Upper lobe of left lung (tissue), 4 donors: ENCODE measurements at regions not wholly inside any gene's neighbourhood (a gene's known extent, or its start where the extent isn't known, plus 50 kb on each side); places are given as distances from the start of the nearest gene placed in this dataset.
"Not testable (repeated sequence)": the region's sequence is repeated elsewhere in the genome, so short reads cannot be mapped to it uniquely, and the experiment has no call there.

Experiments
- EP300 ChIP-seq, 4 donors: sonication (generic); formaldehyde crosslinking; IDR thresholded peaks; one replicate each; pipeline ENCODE4 v1.5.1; 2017; ENCODE audit warnings: antibody characterized with exemption in 4 of 4, control low read depth in 2 of 4
- POLR2A ChIP-seq, 4 donors: fragments of 450-650 bp; IDR thresholded peaks; one replicate each; pipeline ENCODE4 v1.5.1; 2016 to 2017; ENCODE audit warnings: antibody characterized with exemption in 4 of 4, mild to moderate bottlenecking in 2 of 4
- POLR2AphosphoS5 ChIP-seq, 2 donors: sonication (generic); formaldehyde crosslinking; IDR thresholded peaks; one replicate each; pipeline ENCODE4 v1.5.1; 2017; ENCODE audit warnings: antibody characterized with exemption in 2 of 2
- TF ChIP-seq, protein P1 (sequence below), 6 experiments: fragments of 450-650 bp in 4 of 6; fragments of 200-600 bp in 2 of 6; sonication (generic) in 2 of 6; IDR thresholded peaks; one replicate each; pipeline ENCODE4 v1.5.1; 2016 to 2019; ENCODE audit warnings: antibody characterized with exemption in 6 of 6

DNA sequence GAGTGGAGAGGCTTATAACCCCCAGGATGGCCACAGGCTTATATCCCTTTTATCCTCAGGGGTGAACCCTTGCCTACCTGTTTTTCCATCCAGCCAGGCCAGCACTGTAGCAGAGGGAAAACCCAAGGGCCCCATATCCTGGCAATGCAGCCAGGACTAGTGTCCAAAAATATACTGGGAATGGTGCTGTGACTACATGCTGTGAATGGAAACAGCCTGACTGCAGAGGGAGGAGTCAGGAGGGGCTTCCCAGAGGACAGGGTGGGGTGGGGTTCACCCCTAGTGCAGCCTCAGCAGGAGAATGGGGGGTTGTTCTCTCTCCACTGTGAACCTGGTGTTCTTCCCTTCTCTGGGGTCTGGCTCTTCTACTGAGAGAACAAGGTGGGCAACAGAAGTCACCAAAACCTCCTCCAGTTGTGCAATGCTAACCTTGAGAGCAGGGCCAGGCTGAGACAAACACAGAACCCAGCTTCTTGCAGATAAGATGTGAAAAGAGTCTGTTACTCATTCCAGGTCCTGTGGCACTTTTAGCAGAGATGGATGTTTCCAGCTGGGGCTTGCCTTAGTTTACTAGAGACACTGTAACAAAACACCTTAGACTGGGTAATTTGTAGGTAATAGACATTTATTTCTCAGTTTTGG is 198.2 kb upstream of the PLGLB2 start:
- not testable (repeated sequence) for TF ChIP-seq POLR2A, EP300, POLR2AphosphoS5 (IDR thresholded peaks at IDR 0.05)
- TF ChIP-seq, protein P1, sequence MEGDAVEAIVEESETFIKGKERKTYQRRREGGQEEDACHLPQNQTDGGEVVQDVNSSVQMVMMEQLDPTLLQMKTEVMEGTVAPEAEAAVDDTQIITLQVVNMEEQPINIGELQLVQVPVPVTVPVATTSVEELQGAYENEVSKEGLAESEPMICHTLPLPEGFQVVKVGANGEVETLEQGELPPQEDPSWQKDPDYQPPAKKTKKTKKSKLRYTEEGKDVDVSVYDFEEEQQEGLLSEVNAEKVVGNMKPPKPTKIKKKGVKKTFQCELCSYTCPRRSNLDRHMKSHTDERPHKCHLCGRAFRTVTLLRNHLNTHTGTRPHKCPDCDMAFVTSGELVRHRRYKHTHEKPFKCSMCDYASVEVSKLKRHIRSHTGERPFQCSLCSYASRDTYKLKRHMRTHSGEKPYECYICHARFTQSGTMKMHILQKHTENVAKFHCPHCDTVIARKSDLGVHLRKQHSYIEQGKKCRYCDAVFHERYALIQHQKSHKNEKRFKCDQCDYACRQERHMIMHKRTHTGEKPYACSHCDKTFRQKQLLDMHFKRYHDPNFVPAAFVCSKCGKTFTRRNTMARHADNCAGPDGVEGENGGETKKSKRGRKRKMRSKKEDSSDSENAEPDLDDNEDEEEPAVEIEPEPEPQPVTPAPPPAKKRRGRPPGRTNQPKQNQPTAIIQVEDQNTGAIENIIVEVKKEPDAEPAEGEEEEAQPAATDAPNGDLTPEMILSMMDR (IDR thresholded peaks at IDR 0.05): not testable (repeated sequence)
